ENCODE measurements at regions not wholly inside any gene's neighbourhood (a gene's known extent, or its start where the extent isn't known, plus 50 kb on each side); places are given as distances from the start of the nearest gene placed in this dataset.
"Not testable (repeated sequence)": the region's sequence is repeated elsewhere in the genome, so short reads cannot be mapped to it uniquely, and the experiment has no call there.

- TF ChIP-seq CTCF (IDR thresholded peaks at IDR 0.05; ENCODE audit: low read depth, low read length) (no peak), MAX (IDR thresholded peaks at IDR 0.05; ENCODE audit: low read depth, low read length) (no peak), POLR2A (IDR thresholded peaks at IDR 0.05; ENCODE audit: extremely low read depth, insufficient read length) (no peak)
- DNase-seq (ENCODE audit: low read depth): no peak
- H3K4me3 ChIP-seq (ENCODE audit: low read depth, low read length): no peak overlapping the region
Measured at GRCh38 chr6:60991427-60992028, 1294.5 kb downstream of the KHDRBS2 start.

GRCh38 chr6:60952500-60952899, 1333.5 kb downstream of the KHDRBS2 start:
- TF ChIP-seq MAX (IDR thresholded peaks at IDR 0.05; ENCODE audit: low read depth, low read length): no peak
- TF ChIP-seq MYC (IDR thresholded peaks at IDR 0.05; ENCODE audit: low read depth, low read length): no peak
- no peak for TF ChIP-seq POLR2A (IDR thresholded peaks at IDR 0.05; ENCODE audit: extremely low read depth, insufficient read length)
- TF ChIP-seq CTCF (IDR thresholded peaks at IDR 0.05; ENCODE audit: low read depth, low read length): no peak
- no peak for DNase-seq (ENCODE audit: low read depth)
- no peak overlapping the region for H3K4me3 ChIP-seq (ENCODE audit: low read depth, low read length)

GRCh38 chr6:60950221-60950923, 1335.7 kb downstream of the KHDRBS2 start:
- not testable (repeated sequence) for DNase-seq (ENCODE audit: low read depth); H3K4me3 ChIP-seq (ENCODE audit: low read depth, low read length)

- not testable (repeated sequence) for DNase-seq (ENCODE audit: low read depth); H3K4me3 ChIP-seq (ENCODE audit: low read depth, low read length)
Measured at GRCh38 chr6:60947416-60947815, 1338.6 kb downstream of the KHDRBS2 start.

- not testable (repeated sequence) for DNase-seq (ENCODE audit: low read depth); H3K4me3 ChIP-seq (ENCODE audit: low read depth, low read length)
Measured at GRCh38 chr6:60944803-60945202, 1341.2 kb downstream of the KHDRBS2 start.

GRCh38 chr6:60935970-60936369, 1350.1 kb downstream of the KHDRBS2 start:
- DNase-seq (ENCODE audit: low read depth); H3K4me3 ChIP-seq (ENCODE audit: low read depth, low read length): not testable (repeated sequence)

- DNase-seq (ENCODE audit: low read depth); H3K4me3 ChIP-seq (ENCODE audit: low read depth, low read length): not testable (repeated sequence)
Measured at GRCh38 chr6:60919652-60920051, 1366.4 kb downstream of the KHDRBS2 start.

GRCh38 chr6:60903860-60904259, 1382.2 kb downstream of the KHDRBS2 start:
- not testable (repeated sequence) for DNase-seq (ENCODE audit: low read depth); H3K4me3 ChIP-seq (ENCODE audit: low read depth, low read length)

GRCh38 chr6:60893374-60893773, 1392.7 kb downstream of the KHDRBS2 start:
- not testable (repeated sequence) for DNase-seq (ENCODE audit: low read depth); H3K4me3 ChIP-seq (ENCODE audit: low read depth, low read length)

GRCh38 chr6:60891606-60892005, 1394.4 kb downstream of the KHDRBS2 start:
- H3K4me3 ChIP-seq (ENCODE audit: low read depth, low read length): no peak overlapping the region
- TF ChIP-seq CTCF (IDR thresholded peaks at IDR 0.05; ENCODE audit: low read depth, low read length) (no peak), MAX (IDR thresholded peaks at IDR 0.05; ENCODE audit: low read depth, low read length) (no peak), POLR2A (IDR thresholded peaks at IDR 0.05; ENCODE audit: extremely low read depth, insufficient read length) (no peak), MYC (IDR thresholded peaks at IDR 0.05; ENCODE audit: low read depth, low read length) (no peak)
- no peak for DNase-seq (ENCODE audit: low read depth)

- H3K4me3 ChIP-seq (ENCODE audit: low read depth, low read length); DNase-seq (ENCODE audit: low read depth): not testable (repeated sequence)
Measured at GRCh38 chr6:60877396-60877795, 1408.6 kb downstream of the KHDRBS2 start.

- H3K4me3 ChIP-seq (ENCODE audit: low read depth, low read length); DNase-seq (ENCODE audit: low read depth): not testable (repeated sequence)
Measured at GRCh38 chr6:60870779-60871178, 1415.2 kb downstream of the KHDRBS2 start.

All from NB4 (cell line).